ENCODE measurements at regions not wholly inside any gene's neighbourhood (a gene's known extent, or its start where the extent isn't known, plus 50 kb on each side); places are given as distances from the start of the nearest gene placed in this dataset.

DNA sequence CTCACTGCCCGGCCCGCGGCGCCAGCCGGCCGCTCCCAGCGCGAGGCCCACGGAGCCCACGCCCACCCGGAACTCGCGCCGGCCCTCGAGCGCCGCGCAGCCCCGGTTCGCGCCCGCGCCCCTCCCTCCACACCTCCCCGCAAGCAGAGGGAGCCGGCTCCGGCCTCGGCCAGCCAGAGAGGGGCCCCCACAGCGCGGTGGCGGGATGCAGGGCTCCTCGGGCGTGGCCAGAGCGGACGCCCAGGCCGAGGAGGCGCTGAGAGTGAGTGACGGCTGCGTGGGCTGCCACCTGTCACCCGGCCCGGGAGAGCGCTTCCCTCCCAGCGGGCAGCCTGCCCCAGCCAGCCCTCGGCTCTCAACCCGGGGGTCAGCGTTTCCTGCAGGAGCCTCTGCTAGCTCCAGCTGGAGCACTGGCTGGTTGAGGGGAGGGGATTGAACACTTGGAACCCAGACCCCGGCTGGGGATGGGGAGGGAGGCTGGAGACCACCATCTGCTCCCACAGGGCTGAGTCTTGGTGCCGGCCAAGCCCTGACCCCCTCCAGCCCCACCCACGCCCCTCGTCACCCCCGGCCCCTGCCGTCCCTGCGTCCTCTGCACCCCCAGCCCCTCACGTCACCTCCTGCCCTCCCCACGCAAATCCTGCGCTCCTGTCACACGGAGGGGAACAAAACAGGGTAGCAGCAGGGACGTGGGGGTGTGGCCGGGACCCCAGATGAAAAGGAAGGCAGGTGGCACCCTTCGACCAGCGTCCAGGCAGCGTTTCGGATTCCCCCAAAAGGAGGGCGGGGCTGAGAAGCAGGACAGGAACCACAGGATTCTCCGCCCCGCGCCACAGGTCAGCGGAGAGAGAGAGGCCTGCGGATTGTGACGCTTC is 157.0 kb downstream of the BRD1 start:
- TF ChIP-seq CTCF (conservative IDR thresholded peaks at IDR 0.05; ENCODE audit: low read length) (no peak), EZH2phosphoT487 (IDR thresholded peaks at IDR 0.05; ENCODE audit: borderline replicate concordance) (no peak)
